GM19351 (cell line): ENCODE measurements at regions not wholly inside any gene's neighbourhood (a gene's known extent, or its start where the extent isn't known, plus 50 kb on each side); places are given as distances from the start of the nearest gene placed in this dataset.
"Not testable (repeated sequence)": the region's sequence is repeated elsewhere in the genome, so short reads cannot be mapped to it uniquely, and the experiment has no call there.

Source experiments
- ATAC-seq: cut with Tn5 transposase; IDR thresholded peaks from one replicate; pipeline ENCODE4 v1.9.1; 2021; ENCODE audit warnings: mild to moderate bottlenecking, moderate library complexity; ENCODE audit not compliant: unreplicated experiment

DNA sequence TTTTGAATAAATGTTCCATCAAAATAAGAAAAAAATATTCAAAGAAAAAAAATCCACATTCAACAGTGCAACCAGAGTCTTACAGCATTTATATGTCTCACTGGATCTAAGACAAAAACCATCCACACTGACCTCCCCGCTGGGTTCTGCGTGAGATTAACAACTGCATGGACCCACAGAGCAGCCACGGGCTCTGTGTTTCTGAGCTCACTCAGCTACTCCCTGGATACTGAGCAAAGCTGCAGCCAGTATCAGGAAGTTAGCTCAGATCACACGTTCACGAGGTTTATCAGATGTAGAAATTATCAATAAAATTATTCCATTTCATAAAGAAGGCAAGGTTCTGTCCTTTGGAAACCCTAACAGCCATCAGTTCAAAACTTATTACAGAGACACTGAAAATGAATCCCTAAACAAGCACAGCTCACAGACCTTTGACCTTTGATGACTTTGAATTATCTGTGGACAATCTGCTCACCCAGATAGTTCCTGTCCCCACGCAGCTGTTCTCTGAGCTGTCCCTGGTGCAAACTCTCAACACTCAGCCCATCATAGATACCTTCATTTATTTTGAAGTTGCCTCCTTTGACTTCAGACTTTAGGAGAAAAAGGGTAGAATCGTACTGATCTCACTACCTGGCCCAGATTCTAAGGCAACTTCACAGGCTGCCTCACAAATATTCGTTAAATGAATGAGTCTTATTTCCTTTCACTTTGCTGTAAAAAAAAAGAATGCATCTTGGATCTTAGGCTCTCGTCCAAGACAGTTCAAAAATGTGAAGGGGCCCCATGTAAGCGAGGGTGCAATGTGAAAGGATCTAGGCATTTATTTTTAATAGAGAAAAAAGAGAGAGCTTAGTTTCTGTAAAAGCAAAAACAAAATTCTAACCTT is 67.7 kb upstream of the SVIL start:
- no peak for ATAC-seq

DNA sequence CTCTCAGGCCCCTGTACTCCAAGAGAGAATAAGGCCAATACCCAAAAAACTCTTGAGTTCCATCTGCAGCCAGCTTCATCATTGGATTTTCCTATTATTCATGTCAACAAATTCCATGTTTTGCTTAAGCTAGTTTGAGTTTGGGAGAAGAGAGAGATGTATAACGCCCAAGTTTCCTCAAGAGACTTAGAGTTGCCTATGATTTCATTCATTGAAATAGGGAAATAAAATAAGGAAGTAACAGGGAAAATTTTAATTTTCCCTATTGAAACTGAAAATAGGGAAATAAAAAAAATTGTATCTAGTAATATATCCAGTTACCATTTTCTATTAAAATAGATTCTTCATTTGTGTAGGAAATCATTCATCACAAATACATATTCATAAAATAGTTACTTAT is 66.5 kb upstream of the SVIL start:
- ATAC-seq = no peak

GRCh38 chr10:29699621-29700020 is 64.8 kb upstream of the SVIL start:
- no peak for ATAC-seq

- no peak for ATAC-seq
These were observed 64.2 kb upstream of the SVIL start for GRCh38 chr10:29698773-29699490.

DNA sequence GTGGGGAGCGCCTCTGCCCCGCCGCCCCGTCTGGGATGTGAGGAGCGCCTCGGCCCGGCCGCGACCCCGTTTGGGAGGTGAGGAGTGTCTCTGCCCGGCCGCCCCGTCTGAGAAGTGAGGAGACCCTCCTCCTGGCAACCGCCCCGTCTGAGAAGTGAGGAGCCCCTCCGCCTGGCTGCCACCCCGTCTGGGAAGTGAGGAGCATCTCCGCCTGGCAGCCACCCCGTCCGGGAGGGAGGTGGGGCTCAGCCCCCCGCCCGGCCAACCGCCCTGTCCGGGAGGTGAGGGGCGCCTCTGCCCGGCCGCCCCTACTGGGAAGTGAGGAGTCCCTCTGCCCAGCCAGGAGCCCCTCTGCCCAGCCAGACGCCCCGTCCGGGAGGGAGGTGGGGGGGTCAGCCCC is 61.8 kb upstream of the SVIL start:
- not testable (repeated sequence) for ATAC-seq

DNA sequence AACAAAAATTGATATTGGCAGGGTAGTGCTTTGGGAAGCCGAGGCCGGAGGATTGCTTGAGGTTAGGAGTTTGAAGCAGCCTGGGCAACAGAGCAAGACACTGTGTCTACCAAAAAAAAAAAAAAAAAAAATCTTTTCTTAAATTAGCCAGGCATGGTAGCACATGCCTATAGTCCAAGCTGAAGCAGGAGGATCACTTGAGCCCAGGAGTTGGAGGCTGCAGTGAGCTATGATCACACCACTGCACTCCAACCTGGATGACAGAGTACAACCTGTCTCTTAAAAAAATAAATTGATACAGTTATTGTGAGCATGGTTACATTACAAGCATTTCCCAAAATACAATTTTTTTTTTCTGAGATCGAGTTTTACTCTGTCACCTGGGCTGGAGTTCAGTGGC is 59.4 kb upstream of the SVIL start:
- ATAC-seq = no peak

DNA sequence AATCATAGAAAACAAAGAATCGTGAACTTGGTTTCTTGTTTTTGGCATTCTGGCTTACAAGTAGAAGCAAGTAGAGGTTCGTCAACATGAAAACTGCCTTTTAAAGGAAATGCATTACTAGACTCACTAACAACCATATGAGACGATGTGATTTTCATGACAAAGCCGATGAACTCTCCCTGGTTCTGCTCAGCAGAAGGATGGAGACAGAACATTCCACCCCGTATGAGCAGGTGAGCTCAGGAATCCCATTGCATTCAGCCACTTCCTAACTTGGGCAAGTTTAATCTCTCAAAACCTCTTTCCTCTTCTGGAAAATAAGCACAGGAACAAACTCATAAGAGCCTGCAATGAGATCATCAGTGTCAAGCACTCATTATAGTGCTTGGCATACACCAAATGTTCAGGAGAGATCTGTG is 57.4 kb upstream of the SVIL start:
- no peak for ATAC-seq

- ATAC-seq = no peak
These were observed 56.8 kb upstream of the SVIL start for GRCh38 chr10:29691564-29692072.

- ATAC-seq = no peak
These were observed 54.2 kb upstream of the SVIL start for GRCh38 chr10:29689001-29689400.

- ATAC-seq = no peak
These were observed 53.5 kb upstream of the SVIL start for GRCh38 chr10:29688230-29688661.

DNA sequence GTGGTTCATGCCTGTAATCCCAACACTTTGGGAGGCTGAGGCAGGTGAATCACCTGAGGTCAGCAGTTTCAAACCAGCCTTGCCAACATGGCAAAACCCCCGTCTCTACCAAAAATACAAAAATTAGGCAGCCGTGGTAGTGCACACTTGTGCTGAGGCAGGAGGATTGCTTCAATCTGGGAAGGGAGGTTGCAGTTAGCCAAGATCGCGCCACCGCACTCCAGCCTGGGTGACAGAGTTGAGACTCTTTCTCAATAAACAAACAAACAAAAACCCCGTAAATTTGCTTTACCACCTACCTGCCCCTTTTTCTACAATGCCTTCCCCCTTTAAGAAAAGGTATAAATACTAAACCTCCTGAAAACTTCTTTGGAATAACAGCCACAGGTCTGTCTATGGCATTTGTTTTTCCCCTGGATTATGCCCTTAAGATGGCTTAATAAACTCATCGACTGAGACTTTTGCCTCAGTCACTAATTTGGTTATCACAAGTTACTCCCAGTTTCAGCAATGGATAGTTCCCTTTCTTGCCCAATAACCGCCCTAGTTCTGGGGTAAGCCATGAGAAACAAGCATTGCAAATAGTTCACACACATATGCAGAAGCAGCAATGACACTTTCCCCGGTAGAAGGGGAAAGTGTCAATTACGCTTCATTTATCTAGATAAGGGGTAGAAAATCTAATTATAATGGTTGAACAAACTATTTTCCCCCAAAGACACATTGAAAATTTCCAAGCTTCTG is 52.8 kb upstream of the SVIL start:
- no peak for ATAC-seq

DNA sequence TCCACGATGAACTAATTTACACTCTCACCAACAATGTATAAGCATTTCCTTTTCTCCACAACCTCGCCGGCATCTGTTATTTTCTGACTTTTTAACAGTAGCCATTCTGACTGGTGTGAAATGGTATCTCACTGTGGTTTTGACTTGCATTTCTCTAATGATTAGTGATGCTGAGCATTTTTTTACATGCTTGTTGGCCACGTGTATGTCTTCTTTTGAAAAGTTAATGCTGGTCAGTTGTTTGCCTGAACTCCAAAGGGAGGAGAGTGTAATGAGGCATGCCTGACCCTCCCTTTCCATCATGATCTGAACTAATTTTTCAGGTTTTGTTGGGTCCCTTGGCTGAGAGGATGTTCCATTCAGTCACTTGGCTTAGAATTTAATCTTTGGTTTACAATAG is 50.7 kb upstream of the SVIL start:
- ATAC-seq = no peak
